HEK293T (cell line): ENCODE measurements at regions not wholly inside any gene's neighbourhood (a gene's known extent, or its start where the extent isn't known, plus 50 kb on each side); places are given as distances from the start of the nearest gene placed in this dataset.

Experiments used
- CTCF ChIA-PET: fragments of 350-600 bp; formaldehyde crosslinking; extraction: SDS; loops from one replicate; lab custom pipeline; 2021; ENCODE audit warnings: antibody characterized with exemption, inconsistent platforms; lab: Yijun Ruan, JAX
- POLR2A ChIA-PET: fragments of 350-600 bp; formaldehyde crosslinking; extraction: SDS; loops from one replicate; lab custom pipeline; 2020; ENCODE audit warnings: antibody characterized with exemption, inconsistent platforms; lab: Yijun Ruan, JAX
- DNase-seq: peaks from one replicate; pipeline ENCODE4 v3.0.0; 2012; ENCODE audit warnings: mixed read lengths; ENCODE audit errors: extremely low spot score
- ARNT ChIP-seq: fragments of 450-650 bp; IDR thresholded peaks from 2 replicates; pipeline ENCODE4 v1.6.1; 2017; ENCODE audit warnings: mild to moderate bottlenecking
- BHLHE40 ChIP-seq: fragments of 450-650 bp; IDR thresholded peaks from 2 replicates; pipeline ENCODE4 v1.6.1; 2016; ENCODE audit warnings: mild to moderate bottlenecking, moderate library complexity, borderline replicate concordance
- CTBP1 ChIP-seq: fragments of 450-650 bp; IDR thresholded peaks from 2 replicates; pipeline ENCODE4 v1.6.1; 2016; ENCODE audit warnings: borderline replicate concordance
- ELF4 ChIP-seq: fragments of 450-650 bp; IDR thresholded peaks from 2 replicates; pipeline ENCODE4 v1.6.1; 2017; ENCODE audit warnings: antibody characterized with exemption
- FOXA1 ChIP-seq: fragments of 450-650 bp; IDR thresholded peaks from 2 replicates; pipeline ENCODE4 v1.6.1; 2016; ENCODE audit warnings: mild to moderate bottlenecking
- FOXK2 ChIP-seq: fragments of 450-650 bp; IDR thresholded peaks from 2 replicates; pipeline ENCODE4 v1.6.1; 2016; ENCODE audit warnings: mild to moderate bottlenecking
- FOXM1 ChIP-seq: fragments of 450-650 bp; IDR thresholded peaks from 2 replicates; pipeline ENCODE4 v1.6.1; 2017; ENCODE audit warnings: mild to moderate bottlenecking, borderline replicate concordance
- HDGF ChIP-seq: fragments of 450-650 bp; IDR thresholded peaks from 2 replicates; pipeline ENCODE4 v1.6.1; 2017; ENCODE audit warnings: antibody characterized with exemption, borderline replicate concordance
- L3MBTL2 ChIP-seq: fragments of 450-650 bp; conservative IDR thresholded peaks from 2 replicates; pipeline ENCODE4 v1.6.1; 2016; ENCODE audit warnings: mild to moderate bottlenecking
- LEF1 ChIP-seq: fragments of 450-650 bp; IDR thresholded peaks from 2 replicates; pipeline ENCODE4 v1.6.1; 2017; ENCODE audit warnings: mild to moderate bottlenecking, borderline replicate concordance
- NFRKB ChIP-seq: fragments of 450-650 bp; IDR thresholded peaks from 2 replicates; pipeline ENCODE4 v1.6.1; 2016; ENCODE audit warnings: mild to moderate bottlenecking, moderate library complexity
- PKNOX1 ChIP-seq: fragments of 450-650 bp; IDR thresholded peaks from 2 replicates; pipeline ENCODE4 v1.6.1; 2016
- SP1 ChIP-seq: fragments of 450-650 bp; IDR thresholded peaks from 2 replicates; pipeline ENCODE4 v1.6.1; 2017
- SUZ12 ChIP-seq: fragments of 450-650 bp; IDR thresholded peaks from 2 replicates; pipeline ENCODE4 v1.6.1; 2016; ENCODE audit warnings: mild to moderate bottlenecking
- TARDBP ChIP-seq: fragments of 450-650 bp; IDR thresholded peaks from 2 replicates; pipeline ENCODE4 v1.6.1; 2016
- ZNF384 ChIP-seq: fragments of 450-650 bp; IDR thresholded peaks from 2 replicates; pipeline ENCODE4 v1.6.1; 2016

DNA sequence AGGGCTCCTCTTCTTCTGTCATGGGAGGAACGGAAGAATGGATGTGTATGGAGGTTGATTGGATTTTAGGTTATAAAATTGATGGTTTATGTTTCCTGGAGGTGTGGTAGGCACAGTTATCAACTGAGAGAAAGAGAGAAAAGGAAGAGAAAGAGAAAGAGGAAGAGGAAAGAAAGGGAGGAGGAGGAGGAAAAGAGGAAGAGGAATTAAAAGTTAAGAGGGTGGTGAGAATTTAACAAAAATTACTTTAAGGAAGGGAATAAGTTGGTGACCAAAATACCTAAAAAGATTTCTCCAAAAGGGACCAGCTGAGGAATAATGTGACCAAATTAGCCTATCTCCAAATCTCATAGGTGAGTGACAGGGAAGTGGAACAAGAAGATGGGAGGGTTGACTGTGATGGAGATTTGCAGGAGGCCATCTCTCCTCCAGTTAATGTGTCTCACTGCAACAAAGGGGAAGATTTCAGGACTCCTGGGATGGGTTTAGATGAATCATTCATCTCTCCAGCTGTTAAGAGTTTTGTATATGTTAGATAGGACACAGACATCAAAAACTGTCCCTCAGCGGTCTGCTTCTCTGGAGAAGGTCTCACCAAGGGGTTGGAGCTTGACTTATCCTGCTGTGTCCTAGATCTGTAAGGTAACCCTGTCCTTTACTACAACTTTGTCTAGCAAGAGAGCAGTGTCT is 76.0 kb upstream of the TMC1 start:
- CTCF ChIA-PET, result no interaction called here
- POLR2A ChIA-PET, result no interaction called here

GRCh38 chr9:72444435-72444834 is 77.0 kb upstream of the TMC1 start:
- no peak for DNase-seq
- CTCF ChIA-PET, result no interaction called here
- no peak for TF ChIP-seq PKNOX1
- no peak for TF ChIP-seq BHLHE40
- TF ChIP-seq FOXK2, result no peak
- no peak for TF ChIP-seq LEF1
- no peak for TF ChIP-seq ARNT
- TF ChIP-seq TARDBP, result no peak
- TF ChIP-seq L3MBTL2, result no peak
- TF ChIP-seq SUZ12, result no peak
- POLR2A ChIA-PET, result no interaction called here

More for the DNA sequence above, 76.0 kb upstream of the TMC1 start:
- no peak for TF ChIP-seq CTBP1
- no peak for TF ChIP-seq NFRKB
- TF ChIP-seq ZNF384, result no peak
- TF ChIP-seq ELF4, result no peak
- TF ChIP-seq LEF1, result no peak
- no peak for TF ChIP-seq ARNT
- TF ChIP-seq FOXA1, result no peak
- TF ChIP-seq SUZ12, result no peak
- TF ChIP-seq L3MBTL2, result no peak
- no peak for TF ChIP-seq SP1
- TF ChIP-seq TARDBP, result no peak
- no peak for TF ChIP-seq HDGF
- TF ChIP-seq BHLHE40, result no peak
- no peak for TF ChIP-seq PKNOX1
- TF ChIP-seq FOXM1, result no peak
- TF ChIP-seq FOXK2, result no peak
- no peak for DNase-seq

DNA sequence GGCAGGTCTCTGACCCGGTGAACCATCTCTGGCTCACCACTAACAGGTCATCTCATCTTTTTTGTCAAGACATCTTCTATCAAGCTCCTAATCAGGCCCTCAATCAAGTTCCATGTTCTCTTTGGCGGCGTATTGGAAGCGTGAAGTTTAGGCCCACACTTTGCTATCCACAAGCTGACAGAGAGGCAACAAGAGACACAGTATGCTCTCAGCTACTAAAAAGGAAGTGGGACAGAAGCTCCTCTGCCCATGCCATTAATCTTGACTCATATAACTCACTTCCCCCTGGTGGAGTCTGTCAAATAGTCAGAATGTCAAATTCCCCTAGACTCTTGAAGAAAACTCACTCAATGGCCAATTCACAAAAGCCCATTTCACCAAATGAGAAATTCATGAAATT is 77.6 kb upstream of the TMC1 start:
- ChIA-PET CTCF (no interaction called here), POLR2A (no interaction called here)
- DNase-seq, result no peak
- no peak for TF ChIP-seq ZNF384

DNA sequence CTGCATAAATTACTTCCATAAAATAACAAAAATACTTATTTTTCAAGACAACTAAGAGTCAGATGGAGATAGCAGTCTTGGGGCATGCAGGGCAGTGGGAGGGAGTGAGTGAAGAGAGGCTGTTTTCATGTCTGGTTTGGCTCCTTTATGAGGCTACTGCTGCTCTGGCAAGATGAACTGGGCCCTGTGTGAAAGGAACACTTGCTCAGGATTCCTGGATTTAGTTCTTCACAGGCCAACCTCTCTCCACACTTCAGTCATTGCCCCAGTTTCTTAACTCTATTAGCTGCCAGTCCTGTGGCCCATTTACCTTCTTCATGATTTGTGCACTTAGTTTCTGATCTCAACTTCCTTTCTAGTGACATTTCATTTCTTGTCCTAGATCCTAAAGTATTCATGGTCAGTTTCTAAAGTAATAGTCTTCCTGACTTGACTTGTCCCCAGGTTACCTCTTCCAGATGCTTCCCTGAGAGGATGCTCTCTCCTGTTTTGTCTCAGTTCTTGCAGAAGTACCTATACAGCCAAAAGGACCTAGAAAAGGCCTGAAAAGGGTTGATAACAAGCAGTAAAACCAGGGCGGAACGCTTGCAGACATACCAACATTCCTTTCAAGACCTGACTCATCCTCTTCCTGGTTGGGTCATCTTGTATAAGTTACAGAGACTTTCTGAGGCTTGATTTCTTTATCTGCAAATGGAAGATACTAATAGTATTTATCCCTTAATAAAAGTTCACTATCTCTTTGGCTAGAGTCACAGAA is 77.0 kb upstream of the ZFAND5 start:
- no peak for DNase-seq
- TF ChIP-seq ELF4, result no peak
- TF ChIP-seq HDGF, result no peak
- no peak for TF ChIP-seq PKNOX1
- TF ChIP-seq SUZ12, result no peak
- TF ChIP-seq FOXM1, result no peak
- TF ChIP-seq ARNT, result no peak
- no peak for TF ChIP-seq SP1
- TF ChIP-seq FOXK2, result no peak
- TF ChIP-seq NFRKB, result no peak
- no peak for TF ChIP-seq FOXA1
- TF ChIP-seq CTBP1, result no peak
- no peak for TF ChIP-seq LEF1
- no peak for TF ChIP-seq TARDBP
- no peak for TF ChIP-seq ZNF384
- no peak for TF ChIP-seq L3MBTL2
- TF ChIP-seq BHLHE40, result no peak
- POLR2A ChIA-PET, result no interaction called here
- CTCF ChIA-PET, result no interaction called here

DNA sequence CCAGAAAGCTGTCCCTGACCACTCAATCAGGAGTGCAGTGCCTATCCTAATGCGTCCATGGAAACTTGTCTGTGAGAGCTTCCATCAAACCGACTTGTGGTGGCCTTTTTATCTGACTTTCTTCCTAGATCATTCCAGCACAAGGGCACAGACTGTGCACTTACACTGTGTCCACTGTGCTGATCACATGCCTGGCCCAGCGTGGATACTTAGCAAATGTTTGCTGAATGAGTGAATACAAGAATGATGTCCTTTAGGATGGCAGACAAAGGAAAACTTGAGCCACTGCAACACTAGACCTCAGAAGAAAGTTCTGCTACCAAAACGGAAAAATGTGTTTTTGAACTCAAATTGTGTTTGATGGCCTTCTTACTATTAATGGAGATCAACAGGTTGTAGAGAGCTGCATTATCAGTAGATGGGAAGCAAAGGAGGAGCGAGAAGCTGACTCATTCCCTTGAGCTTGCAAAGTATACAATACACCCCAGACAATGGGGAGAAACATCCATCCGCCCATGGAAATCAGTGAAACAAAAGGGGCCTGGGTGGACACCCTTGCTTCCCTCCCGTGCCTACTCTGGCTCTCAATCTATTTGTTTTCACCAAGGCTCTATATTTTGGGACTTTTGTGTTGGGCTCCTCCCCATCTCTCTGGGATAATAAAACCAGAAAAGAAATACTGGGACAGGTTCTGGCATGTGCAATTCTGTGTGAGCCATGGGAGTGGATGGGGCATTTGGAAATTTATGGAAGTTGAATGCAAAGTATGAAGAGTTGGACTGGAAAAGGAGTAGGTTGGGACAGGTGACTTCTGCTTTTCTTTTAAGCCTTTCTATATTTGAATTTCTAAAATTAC is 76.2 kb upstream of the ZFAND5 start:
- no peak for DNase-seq
- ChIA-PET CTCF (no interaction called here), POLR2A (no interaction called here)
- TF ChIP-seq HDGF (no peak), NFRKB (no peak), FOXM1 (no peak), FOXA1 (no peak), LEF1 (no peak), CTBP1 (no peak), BHLHE40 (no peak), FOXK2 (no peak), PKNOX1 (no peak), L3MBTL2 (no peak)
